Sigmoid colon (tissue), 4 donors: ENCODE measurements at regions not wholly inside any gene's neighbourhood (a gene's known extent, or its start where the extent isn't known, plus 50 kb on each side); places are given as distances from the start of the nearest gene placed in this dataset.

ENCODE experiments used
- CTCF ChIP-seq, 4 experiments: fragments of 450-650 bp in 3 of 4; fragments of 200-600 bp in 1 of 4; IDR thresholded peaks; one replicate each; pipeline ENCODE4 v1.5.1; 2016 to 2019; ENCODE audit warnings: antibody characterized with exemption in 4 of 4, mild to moderate bottlenecking in 3 of 4, moderate library complexity in 2 of 4
- EP300 ChIP-seq, 4 donors: sonication (generic); formaldehyde crosslinking; IDR thresholded peaks; one replicate each; pipeline ENCODE4 v1.6.1; 2017; ENCODE audit warnings: antibody characterized with exemption in 4 of 4
- POLR2A ChIP-seq, 2 donors: fragments of 450-650 bp; IDR thresholded peaks; one replicate each; pipeline ENCODE4 v1.6.1; 2016; ENCODE audit warnings: antibody characterized with exemption in 2 of 2, mild to moderate bottlenecking in 2 of 2, moderate library complexity in 2 of 2
- POLR2AphosphoS5 ChIP-seq, 4 donors: sonication (generic); formaldehyde crosslinking; IDR thresholded peaks; one replicate each; pipeline ENCODE4 v1.6.1; 2017; ENCODE audit warnings: antibody characterized with exemption in 4 of 4

GRCh38 chr15:79496838-79497237 is 64.7 kb downstream of the MINAR1 start:
- no peak for TF ChIP-seq CTCF (IDR thresholded peaks at IDR 0.05)
- no peak for TF ChIP-seq POLR2AphosphoS5 (IDR thresholded peaks at IDR 0.05)
- no peak for TF ChIP-seq POLR2A (IDR thresholded peaks at IDR 0.05)
- TF ChIP-seq EP300 (IDR thresholded peaks at IDR 0.05), result no peak
